ENCODE measurements at regions not wholly inside any gene's neighbourhood (a gene's known extent, or its start where the extent isn't known, plus 50 kb on each side); places are given as distances from the start of the nearest gene placed in this dataset.

DNA sequence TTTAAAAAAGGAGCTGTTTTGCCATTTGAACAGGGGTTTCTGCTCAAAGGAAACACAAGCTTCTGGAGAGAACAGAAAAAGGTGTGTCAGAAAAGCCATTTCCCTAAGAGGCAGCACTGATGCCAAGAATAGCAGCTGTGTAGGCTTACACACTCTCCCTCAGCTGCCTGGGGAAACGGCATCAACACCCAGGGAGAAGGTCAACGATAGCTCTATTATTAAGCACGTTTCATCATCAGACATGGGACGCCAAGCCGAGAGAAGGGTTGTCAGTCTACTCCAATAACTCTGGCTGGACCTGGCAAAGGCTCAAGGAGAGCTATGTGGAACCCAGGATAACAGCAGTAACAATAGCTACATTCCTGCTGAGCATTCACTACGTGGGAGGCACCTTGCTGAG, 314.2 kb downstream of the CDK5RAP2 start:
- WGBS, 2 donors: 34 to 40% methylated on average over 6 of the region's 6 CpGs

GRCh38 chr9:120264528-120264927, 315.4 kb downstream of the CDK5RAP2 start:
- DNase-seq (no peak), FAIRE-seq (no peak), ATAC-seq (no peak)
- Histone ChIP-seq H3K36me3 (no peaks in the 10 kb centered on the region), H3K4me1 (no peaks in the 10 kb centered on the region), H3K27me3 (no peaks in the 10 kb centered on the region), H3K9me3 (no peaks in the 10 kb centered on the region), H3K27ac (no peak overlapping the region), H3K4me3 (no peak overlapping the region)
- intact Hi-C loops (cut with DNase I): no loop called here
- TF ChIP-seq, protein P1, sequence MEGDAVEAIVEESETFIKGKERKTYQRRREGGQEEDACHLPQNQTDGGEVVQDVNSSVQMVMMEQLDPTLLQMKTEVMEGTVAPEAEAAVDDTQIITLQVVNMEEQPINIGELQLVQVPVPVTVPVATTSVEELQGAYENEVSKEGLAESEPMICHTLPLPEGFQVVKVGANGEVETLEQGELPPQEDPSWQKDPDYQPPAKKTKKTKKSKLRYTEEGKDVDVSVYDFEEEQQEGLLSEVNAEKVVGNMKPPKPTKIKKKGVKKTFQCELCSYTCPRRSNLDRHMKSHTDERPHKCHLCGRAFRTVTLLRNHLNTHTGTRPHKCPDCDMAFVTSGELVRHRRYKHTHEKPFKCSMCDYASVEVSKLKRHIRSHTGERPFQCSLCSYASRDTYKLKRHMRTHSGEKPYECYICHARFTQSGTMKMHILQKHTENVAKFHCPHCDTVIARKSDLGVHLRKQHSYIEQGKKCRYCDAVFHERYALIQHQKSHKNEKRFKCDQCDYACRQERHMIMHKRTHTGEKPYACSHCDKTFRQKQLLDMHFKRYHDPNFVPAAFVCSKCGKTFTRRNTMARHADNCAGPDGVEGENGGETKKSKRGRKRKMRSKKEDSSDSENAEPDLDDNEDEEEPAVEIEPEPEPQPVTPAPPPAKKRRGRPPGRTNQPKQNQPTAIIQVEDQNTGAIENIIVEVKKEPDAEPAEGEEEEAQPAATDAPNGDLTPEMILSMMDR (IDR thresholded peaks at IDR 0.05): no peak

More for the DNA sequence above, 314.2 kb downstream of the CDK5RAP2 start:
- Histone ChIP-seq H3K4me3 (no peak overlapping the region), H3K9me3 (no peaks in the 10 kb centered on the region), H3K36me3 (no peaks in the 10 kb centered on the region), H3K4me1 (no peaks in the 10 kb centered on the region), H3K27ac (no peak overlapping the region), H3K27me3 (no peaks in the 10 kb centered on the region)
- no peak for DNase-seq
- intact Hi-C loops (cut with DNase I): no loop called here
- TF ChIP-seq, protein P1 (IDR thresholded peaks at IDR 0.05): no peak
- no peak for ATAC-seq
- FAIRE-seq: no peak

GRCh38 chr9:120263836-120264235, 316.1 kb downstream of the CDK5RAP2 start:
- Histone ChIP-seq H3K27ac (no peak overlapping the region), H3K9me3 (no peaks in the 10 kb centered on the region), H3K4me3 (no peak overlapping the region), H3K4me1 (no peaks in the 10 kb centered on the region), H3K27me3 (no peaks in the 10 kb centered on the region), H3K36me3 (no peaks in the 10 kb centered on the region)
- FAIRE-seq (no peak), ATAC-seq (no peak), DNase-seq (no peak)
- intact Hi-C loops (cut with DNase I): no loop called here
- TF ChIP-seq, protein P1 (IDR thresholded peaks at IDR 0.05): no peak
- 55 to 58% methylated on average over 4 of the region's 4 CpGs for WGBS, 2 donors

GRCh38 chr9:120261419-120261818, 318.5 kb downstream of the CDK5RAP2 start:
- intact Hi-C loops (cut with DNase I): no loop called here
- H3K4me1 ChIP-seq: no peaks in the 10 kb centered on the region
- TF ChIP-seq, protein P1 (IDR thresholded peaks at IDR 0.05): no peak
- DNase-seq: no peak
- 56 to 67% methylated on average over 6 of the region's 6 CpGs for WGBS, 2 donors
- H3K4me3 ChIP-seq: no peak overlapping the region
- H3K9me3 ChIP-seq: no peaks in the 10 kb centered on the region
- H3K36me3 ChIP-seq: no peaks in the 10 kb centered on the region
- H3K27me3 ChIP-seq: no peaks in the 10 kb centered on the region
- no peak for ATAC-seq
- no peak for FAIRE-seq
- no peak overlapping the region for H3K27ac ChIP-seq

DNA sequence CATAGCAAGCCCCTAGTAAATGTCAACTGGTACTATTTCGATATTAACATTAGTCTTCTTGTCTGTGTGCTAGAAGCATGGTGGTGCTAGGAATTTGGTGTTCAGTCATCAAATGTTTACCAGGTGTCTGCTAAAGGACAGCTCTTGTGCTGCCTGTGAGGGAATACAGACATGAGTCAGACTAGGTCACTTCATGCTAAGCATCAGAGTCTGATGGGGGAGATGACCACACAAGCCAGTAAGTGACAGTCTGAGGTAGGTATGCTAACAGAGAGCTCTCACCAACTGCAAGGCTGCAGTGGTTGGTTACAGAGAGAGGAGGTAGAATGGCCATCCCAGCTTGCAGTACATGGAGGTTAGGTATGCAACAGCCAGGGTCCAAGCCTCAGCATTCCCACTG, 320.9 kb downstream of the CDK5RAP2 start:
- no peak for FAIRE-seq
- Histone ChIP-seq H3K4me1 (no peaks in the 10 kb centered on the region), H3K4me3 (no peak overlapping the region), H3K9me3 (no peaks in the 10 kb centered on the region), H3K36me3 (no peaks in the 10 kb centered on the region), H3K27ac (no peak overlapping the region), H3K27me3 (no peaks in the 10 kb centered on the region)
- TF ChIP-seq, protein P1 (IDR thresholded peaks at IDR 0.05): no peak
- DNase-seq: no peak
- WGBS, 2 donors: 51 to 75% methylated on average over 1 of the region's 1 CpG
- no peak for ATAC-seq
- intact Hi-C loops (cut with DNase I): no loop called here
